ENCODE measurements at regions not wholly inside any gene's neighbourhood (a gene's known extent, or its start where the extent isn't known, plus 50 kb on each side); places are given as distances from the start of the nearest gene placed in this dataset.

DNA sequence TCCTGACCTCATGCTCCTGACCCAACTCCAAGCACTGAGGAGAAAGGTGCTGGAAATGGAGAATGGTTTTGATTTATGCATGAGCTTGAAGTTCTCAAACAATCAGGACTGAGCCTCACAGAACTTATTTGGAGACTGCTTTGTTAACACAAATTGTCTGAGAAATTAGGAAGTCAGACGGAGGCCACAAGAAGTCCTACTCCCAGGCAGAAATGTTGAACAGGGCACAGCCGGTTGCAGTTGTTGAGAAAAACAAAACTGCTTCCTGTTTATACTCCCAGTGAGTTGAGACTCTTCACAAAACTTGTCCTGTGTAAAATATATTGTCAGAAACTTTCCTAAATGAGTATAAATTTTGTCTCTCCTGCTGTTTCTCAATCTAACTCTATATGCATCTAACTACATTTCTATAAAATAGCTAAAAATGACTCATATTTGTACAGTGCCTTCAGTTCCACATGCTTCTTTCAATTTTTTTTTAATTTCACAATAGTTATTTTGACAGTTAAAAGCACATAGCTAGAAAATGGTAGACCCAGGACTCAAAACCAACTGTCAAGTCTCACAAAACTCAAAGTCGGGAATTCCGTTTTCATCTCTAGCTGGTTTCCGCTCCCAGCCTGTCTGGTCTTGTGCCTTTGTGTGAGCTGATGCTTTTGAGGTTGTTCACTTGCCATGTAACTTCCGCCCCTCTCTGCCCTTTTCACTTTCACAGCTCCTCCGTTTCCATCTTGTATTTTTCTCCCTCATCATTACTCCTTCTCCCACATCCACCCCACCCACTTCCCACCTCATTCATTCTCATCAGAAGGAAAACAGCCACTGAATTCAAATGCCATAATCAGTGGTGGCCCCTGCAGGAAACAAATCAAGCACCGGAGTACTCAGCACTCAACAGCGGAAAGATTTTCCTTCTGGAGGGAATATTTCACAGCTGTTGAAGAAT is 215.0 kb downstream of the SUCLG1 start:
- no peaks in the 10 kb centered on the region for H3K9me3 Mint-ChIP-seq (ENCODE audit: low read depth)
- H3K4me3 Mint-ChIP-seq (ENCODE audit: unreplicated experiment): no peak overlapping the region
- H3K27me3 Mint-ChIP-seq (ENCODE audit: low read depth): peaks cover 8% of the 10 kb centered on the region
- no peaks in the 10 kb centered on the region for H3K36me3 Mint-ChIP-seq (ENCODE audit: low read depth)
- H3K4me1 Mint-ChIP-seq (ENCODE audit: low read depth): no peaks in the 10 kb centered on the region
- TF ChIP-seq CTCF (IDR thresholded peaks at IDR 0.05): no peak
- no peak for DNase-seq (ENCODE audit: low spot score)
- no peak overlapping the region for H3K27ac Mint-ChIP-seq (ENCODE audit: unreplicated experiment)

- Mint-ChIP-seq H3K4me3 (ENCODE audit: unreplicated experiment) (no peak overlapping the region), H3K36me3 (ENCODE audit: low read depth) (no peaks in the 10 kb centered on the region), H3K27me3 (ENCODE audit: low read depth) (peaks cover 6% of the 10 kb centered on the region), H3K27ac (ENCODE audit: unreplicated experiment) (no peak overlapping the region), H3K9me3 (ENCODE audit: low read depth) (no peaks in the 10 kb centered on the region), H3K4me1 (ENCODE audit: low read depth) (no peaks in the 10 kb centered on the region)
- no peak for TF ChIP-seq CTCF (IDR thresholded peaks at IDR 0.05)
- DNase-seq (ENCODE audit: low spot score): no peak
Measured at GRCh38 chr2:84238907-84239306, 220.2 kb downstream of the SUCLG1 start.

DNA sequence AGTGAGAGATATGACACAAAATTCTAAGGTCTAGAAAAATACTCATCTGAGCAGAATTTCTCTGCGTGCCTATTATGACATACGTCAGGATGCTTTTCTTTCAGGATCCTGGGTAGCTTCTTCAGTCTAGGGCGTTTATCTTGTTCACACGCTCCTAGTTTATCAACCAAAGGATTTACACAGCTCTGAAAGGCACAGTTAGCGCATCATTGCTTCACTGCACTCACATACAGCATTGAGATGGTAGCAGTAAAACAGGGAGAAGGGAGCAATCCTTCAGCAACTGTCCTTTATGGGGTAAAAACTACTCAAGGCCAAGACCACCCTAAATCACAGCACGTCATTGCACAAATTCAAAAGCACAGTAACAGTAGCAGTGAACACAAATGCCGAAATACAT is 222.8 kb downstream of the SUCLG1 start:
- no peak overlapping the region for H3K27ac Mint-ChIP-seq (ENCODE audit: unreplicated experiment)
- no peaks in the 10 kb centered on the region for H3K36me3 Mint-ChIP-seq (ENCODE audit: low read depth)
- no peaks in the 10 kb centered on the region for H3K9me3 Mint-ChIP-seq (ENCODE audit: low read depth)

DNA sequence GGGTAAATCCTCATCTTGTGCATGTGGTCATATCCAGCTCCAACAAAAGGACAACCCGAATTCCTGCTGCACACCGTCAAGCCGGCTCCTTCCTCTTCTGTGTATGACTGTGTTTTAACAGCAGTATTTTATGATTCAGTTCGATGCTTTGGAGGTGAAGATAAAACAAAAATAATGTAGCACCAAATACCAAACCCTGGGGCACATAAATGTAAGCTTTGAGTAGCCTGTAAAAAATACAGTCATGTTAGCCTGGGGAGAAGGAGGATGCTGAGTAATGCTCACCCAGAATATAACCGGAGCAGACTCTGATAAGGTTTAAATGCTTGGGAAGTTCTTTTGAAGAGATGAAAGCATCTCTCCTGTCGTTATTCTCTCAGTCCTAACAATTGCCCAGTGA is 225.0 kb downstream of the SUCLG1 start:
- Mint-ChIP-seq H3K36me3 (ENCODE audit: low read depth) (no peaks in the 10 kb centered on the region), H3K9me3 (ENCODE audit: low read depth) (no peaks in the 10 kb centered on the region), H3K27ac (ENCODE audit: unreplicated experiment) (no peak overlapping the region), H3K4me1 (ENCODE audit: low read depth) (no peaks in the 10 kb centered on the region), H3K27me3 (ENCODE audit: low read depth) (peaks cover 12% of the 10 kb centered on the region), H3K4me3 (ENCODE audit: unreplicated experiment) (no peak overlapping the region)
- DNase-seq (ENCODE audit: low spot score): no peak
- no peak for TF ChIP-seq CTCF (IDR thresholded peaks at IDR 0.05)

More for the DNA sequence above, 222.8 kb downstream of the SUCLG1 start:
- H3K4me3 Mint-ChIP-seq (ENCODE audit: unreplicated experiment): no peak overlapping the region
- TF ChIP-seq CTCF (IDR thresholded peaks at IDR 0.05): no peak
- no peak for DNase-seq (ENCODE audit: low spot score)
- H3K27me3 Mint-ChIP-seq (ENCODE audit: low read depth): peaks cover 14% of the 10 kb centered on the region
- no peaks in the 10 kb centered on the region for H3K4me1 Mint-ChIP-seq (ENCODE audit: low read depth)

- no peak for TF ChIP-seq CTCF (IDR thresholded peaks at IDR 0.05)
- peaks cover 2% of the 10 kb centered on the region for H3K9me3 Mint-ChIP-seq (ENCODE audit: low read depth)
- DNase-seq (ENCODE audit: low spot score): no peak
- no peaks in the 10 kb centered on the region for H3K4me1 Mint-ChIP-seq (ENCODE audit: low read depth)
- H3K27me3 Mint-ChIP-seq (ENCODE audit: low read depth): peaks cover 12% of the 10 kb centered on the region
- H3K36me3 Mint-ChIP-seq (ENCODE audit: low read depth): no peaks in the 10 kb centered on the region
- no peak overlapping the region for H3K4me3 Mint-ChIP-seq (ENCODE audit: unreplicated experiment)
- H3K27ac Mint-ChIP-seq (ENCODE audit: unreplicated experiment): no peak overlapping the region
Measured at GRCh38 chr2:84231478-84231877, 227.6 kb downstream of the SUCLG1 start.

Data from chondrocyte (in vitro differentiated cells).